ENCODE measurements at regions not wholly inside any gene's neighbourhood (a gene's known extent, or its start where the extent isn't known, plus 50 kb on each side); places are given as distances from the start of the nearest gene placed in this dataset.

GRCh38 chr13:76720821-76721220 is 165.4 kb downstream of the KCTD12 start:
- no peak for TF ChIP-seq CTCF (IDR thresholded peaks at IDR 0.05)
- no peak for TF ChIP-seq POLR2A (IDR thresholded peaks at IDR 0.05)
- no peak for TF ChIP-seq POLR2AphosphoS5 (IDR thresholded peaks at IDR 0.05)
- TF ChIP-seq EP300 (IDR thresholded peaks at IDR 0.05) = no peak

All from upper lobe of left lung (tissue), 4 donors.